ENCODE measurements at regions not wholly inside any gene's neighbourhood (a gene's known extent, or its start where the extent isn't known, plus 50 kb on each side); places are given as distances from the start of the nearest gene placed in this dataset.

DNA sequence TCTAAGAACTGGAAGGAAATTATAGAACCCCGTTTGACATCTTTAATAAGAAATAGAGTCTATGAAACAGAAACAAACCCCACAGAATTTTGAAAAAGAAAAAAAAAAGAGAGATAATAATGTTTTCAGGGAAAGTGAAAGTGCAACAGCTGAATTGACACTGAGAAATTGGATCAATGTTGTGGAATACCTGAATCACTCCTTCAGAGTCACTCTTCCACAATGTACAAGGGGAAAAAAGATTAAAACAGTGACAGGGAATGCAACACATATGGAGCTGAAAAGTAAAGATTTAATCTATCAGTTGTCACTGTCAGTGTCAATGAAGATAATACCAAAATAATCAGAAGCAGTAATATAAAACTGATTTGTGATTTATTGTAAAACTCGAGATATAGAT is 520.8 kb upstream of the HS3ST5 start:
- TF ChIP-seq, protein P1, sequence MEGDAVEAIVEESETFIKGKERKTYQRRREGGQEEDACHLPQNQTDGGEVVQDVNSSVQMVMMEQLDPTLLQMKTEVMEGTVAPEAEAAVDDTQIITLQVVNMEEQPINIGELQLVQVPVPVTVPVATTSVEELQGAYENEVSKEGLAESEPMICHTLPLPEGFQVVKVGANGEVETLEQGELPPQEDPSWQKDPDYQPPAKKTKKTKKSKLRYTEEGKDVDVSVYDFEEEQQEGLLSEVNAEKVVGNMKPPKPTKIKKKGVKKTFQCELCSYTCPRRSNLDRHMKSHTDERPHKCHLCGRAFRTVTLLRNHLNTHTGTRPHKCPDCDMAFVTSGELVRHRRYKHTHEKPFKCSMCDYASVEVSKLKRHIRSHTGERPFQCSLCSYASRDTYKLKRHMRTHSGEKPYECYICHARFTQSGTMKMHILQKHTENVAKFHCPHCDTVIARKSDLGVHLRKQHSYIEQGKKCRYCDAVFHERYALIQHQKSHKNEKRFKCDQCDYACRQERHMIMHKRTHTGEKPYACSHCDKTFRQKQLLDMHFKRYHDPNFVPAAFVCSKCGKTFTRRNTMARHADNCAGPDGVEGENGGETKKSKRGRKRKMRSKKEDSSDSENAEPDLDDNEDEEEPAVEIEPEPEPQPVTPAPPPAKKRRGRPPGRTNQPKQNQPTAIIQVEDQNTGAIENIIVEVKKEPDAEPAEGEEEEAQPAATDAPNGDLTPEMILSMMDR (IDR thresholded peaks at IDR 0.05; ENCODE audit: low read depth, low read length), result no peak
- no peaks in the 10 kb centered on the region for H3K9me3 ChIP-seq
- no peak for DNase-seq
- no peaks in the 10 kb centered on the region for H3K27me3 ChIP-seq
- H3K4me1 ChIP-seq, result peaks cover 11% of the 10 kb centered on the region
- H3K36me3 ChIP-seq, result no peaks in the 10 kb centered on the region
- no peak overlapping the region for H3K4me3 ChIP-seq (ENCODE audit: low read depth, low read length)

DNA sequence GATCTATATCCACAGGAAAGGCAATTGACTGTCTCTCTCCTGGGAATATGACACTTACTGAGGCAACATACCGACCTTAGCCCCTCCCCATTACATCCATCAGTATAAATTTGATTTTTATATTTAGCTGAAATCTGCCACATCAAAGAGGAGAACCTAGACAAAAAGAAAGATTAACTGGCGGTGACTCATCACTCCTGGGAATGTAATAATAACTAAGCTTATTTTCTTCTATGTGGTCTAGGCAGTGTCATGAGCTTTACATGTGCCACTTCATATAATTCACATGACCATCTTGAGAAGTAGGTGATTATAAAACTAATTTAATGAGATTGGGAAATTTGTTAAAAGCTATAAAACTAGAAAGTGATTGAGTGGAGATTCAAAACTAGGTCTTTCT is 520.0 kb upstream of the HS3ST5 start:
- Histone ChIP-seq H3K4me1 (peaks cover 11% of the 10 kb centered on the region), H3K9me3 (no peaks in the 10 kb centered on the region), H3K27me3 (no peaks in the 10 kb centered on the region), H3K4me3 (ENCODE audit: low read depth, low read length) (no peak overlapping the region), H3K36me3 (no peaks in the 10 kb centered on the region)
- no peak for DNase-seq
- TF ChIP-seq, protein P1 (IDR thresholded peaks at IDR 0.05; ENCODE audit: low read depth, low read length), result no peak

DNA sequence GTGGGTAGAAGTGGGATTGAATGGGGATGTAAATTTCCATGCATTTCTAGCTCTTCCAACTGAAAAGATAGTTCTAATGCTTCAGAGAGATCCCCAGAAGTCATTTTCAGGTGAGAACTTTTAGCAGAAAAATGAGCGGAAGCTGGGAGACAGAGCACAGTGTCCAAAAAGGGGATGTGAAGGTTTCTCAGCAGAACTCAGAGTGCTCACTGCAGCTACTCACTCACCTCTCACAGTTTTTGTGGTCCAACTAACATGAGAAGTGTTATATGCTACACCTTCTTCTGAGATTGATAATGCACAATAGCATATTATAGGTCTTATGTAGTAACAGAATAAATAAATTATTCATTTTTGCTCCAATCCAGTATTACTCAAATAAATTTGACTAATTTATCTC is 519.2 kb upstream of the HS3ST5 start:
- no peaks in the 10 kb centered on the region for H3K9me3 ChIP-seq
- no peak for DNase-seq
- TF ChIP-seq, protein P1 (IDR thresholded peaks at IDR 0.05; ENCODE audit: low read depth, low read length), result no peak
- H3K36me3 ChIP-seq, result no peaks in the 10 kb centered on the region
- H3K4me3 ChIP-seq (ENCODE audit: low read depth, low read length), result no peak overlapping the region
- peaks cover 11% of the 10 kb centered on the region for H3K4me1 ChIP-seq
- no peaks in the 10 kb centered on the region for H3K27me3 ChIP-seq

DNA sequence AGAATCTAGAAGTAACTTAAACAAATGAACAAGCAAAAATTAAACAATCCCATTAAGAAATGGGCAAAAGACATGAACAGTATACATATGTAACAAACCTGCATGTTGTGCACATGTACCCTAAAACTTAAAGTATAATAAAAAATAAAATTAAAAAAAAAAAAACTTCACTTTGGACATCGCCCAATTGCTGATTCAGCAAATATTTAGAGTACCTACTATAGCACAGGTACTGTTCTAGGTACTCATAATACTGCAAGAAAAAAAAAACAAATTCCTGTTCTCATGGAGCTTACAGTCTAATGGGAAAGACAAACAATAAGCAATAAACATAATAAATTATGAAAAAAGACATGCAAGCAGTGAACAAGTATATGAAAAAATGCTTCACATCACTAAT is 501.5 kb upstream of the HS3ST5 start:
- no peaks in the 10 kb centered on the region for H3K36me3 ChIP-seq
- H3K4me1 ChIP-seq, result no peaks in the 10 kb centered on the region
- TF ChIP-seq, protein P1 (IDR thresholded peaks at IDR 0.05; ENCODE audit: low read depth, low read length), result no peak
- no peaks in the 10 kb centered on the region for H3K9me3 ChIP-seq
- no peak overlapping the region for H3K4me3 ChIP-seq (ENCODE audit: low read depth, low read length)
- DNase-seq, result no peak
- H3K27me3 ChIP-seq, result no peaks in the 10 kb centered on the region

DNA sequence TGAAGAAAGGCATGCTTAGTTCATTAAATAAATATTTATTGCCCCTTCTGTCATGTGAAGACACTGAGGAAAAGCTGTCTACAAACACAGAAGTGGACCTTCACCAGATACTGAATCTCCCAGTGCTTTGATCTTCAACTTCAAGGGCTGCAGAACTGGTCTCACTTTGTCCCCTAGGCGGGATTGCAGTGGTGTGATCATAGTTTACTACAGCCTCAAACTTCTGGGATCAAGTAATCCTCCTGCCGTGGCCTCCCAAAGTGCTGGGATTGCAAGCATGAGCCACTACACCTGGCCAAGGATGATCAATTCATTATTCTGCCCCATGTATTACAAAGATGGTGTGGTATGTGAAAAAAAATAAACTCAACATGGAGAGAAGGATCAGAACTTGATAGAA is 496.2 kb upstream of the HS3ST5 start:
- TF ChIP-seq, protein P1 (IDR thresholded peaks at IDR 0.05; ENCODE audit: low read depth, low read length), result no peak
- Histone ChIP-seq H3K4me1 (no peaks in the 10 kb centered on the region), H3K27me3 (no peaks in the 10 kb centered on the region), H3K4me3 (ENCODE audit: low read depth, low read length) (no peak overlapping the region), H3K9me3 (no peaks in the 10 kb centered on the region), H3K36me3 (no peaks in the 10 kb centered on the region)
- DNase-seq, result no peak

DNA sequence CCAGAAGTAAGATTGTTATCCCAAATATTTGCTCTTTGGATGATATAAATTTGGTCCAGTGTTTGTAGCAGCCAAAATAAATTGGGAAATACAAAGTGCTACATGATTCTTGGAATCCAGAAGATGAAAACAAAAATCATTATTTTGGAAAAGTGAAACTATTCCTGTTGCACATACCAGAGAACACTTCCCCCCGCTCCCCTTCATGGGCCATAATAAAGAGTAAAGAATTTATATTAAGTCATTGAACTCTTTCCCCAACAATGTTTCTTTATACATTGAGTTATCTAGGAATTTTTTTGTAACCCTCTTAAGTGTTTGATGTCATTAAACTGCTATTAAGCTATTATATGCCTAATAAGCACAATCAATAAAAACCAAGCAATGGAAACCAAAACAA is 490.4 kb upstream of the HS3ST5 start:
- Histone ChIP-seq H3K4me1 (peaks cover 19% of the 10 kb centered on the region), H3K27me3 (no peaks in the 10 kb centered on the region), H3K9me3 (no peaks in the 10 kb centered on the region), H3K4me3 (ENCODE audit: low read depth, low read length) (no peak overlapping the region), H3K36me3 (no peaks in the 10 kb centered on the region)
- DNase-seq, result no peak
- TF ChIP-seq, protein P1 (IDR thresholded peaks at IDR 0.05; ENCODE audit: low read depth, low read length), result no peak
